NOMO-1 treated with dmso at 0.1 percent for 144 hours (cell line): ENCODE measurements at regions not wholly inside any gene's neighbourhood (a gene's known extent, or its start where the extent isn't known, plus 50 kb on each side); places are given as distances from the start of the nearest gene placed in this dataset.

ENCODE experiments used
- DNase-seq: peaks from one replicate; lab custom pipeline; 2025; ENCODE audit not compliant: unreplicated experiment; lab: John Stamatoyannopoulos, UW

GRCh38 chr3:34696831-34697230 is 898.4 kb downstream of the PDCD6IP start:
- no peak for DNase-seq

- no peak for DNase-seq
Measured at GRCh38 chr3:34703053-34703452, 904.6 kb downstream of the PDCD6IP start.

- no peak for DNase-seq
Measured at GRCh38 chr3:34724916-34725499, 914.3 kb upstream of the ARPP21 start.

GRCh38 chr3:34725774-34726173 is 913.6 kb upstream of the ARPP21 start:
- DNase-seq: no peak

GRCh38 chr3:34727700-34728099 is 911.6 kb upstream of the ARPP21 start:
- DNase-seq: no peak

- no peak for DNase-seq
Measured at GRCh38 chr3:34742151-34742550, 897.2 kb upstream of the ARPP21 start.

GRCh38 chr3:34758630-34759261 is 880.6 kb upstream of the ARPP21 start:
- no peak for DNase-seq

GRCh38 chr3:34777386-34777785 is 861.9 kb upstream of the ARPP21 start:
- DNase-seq: no peak

GRCh38 chr3:34779092-34779491 is 860.2 kb upstream of the ARPP21 start:
- DNase-seq: no peak

GRCh38 chr3:34780294-34780693 is 859.0 kb upstream of the ARPP21 start:
- no peak for DNase-seq

GRCh38 chr3:34780973-34781372 is 858.4 kb upstream of the ARPP21 start:
- DNase-seq: no peak

GRCh38 chr3:34782871-34783270 is 856.5 kb upstream of the ARPP21 start:
- DNase-seq: no peak

- DNase-seq: no peak
Measured at GRCh38 chr3:34783876-34784275, 855.4 kb upstream of the ARPP21 start.

- no peak for DNase-seq
Measured at GRCh38 chr3:34793057-34793456, 846.3 kb upstream of the ARPP21 start.

- no peak for DNase-seq
Measured at GRCh38 chr3:34807611-34808010, 831.7 kb upstream of the ARPP21 start.

GRCh38 chr3:34808287-34808686 is 831.0 kb upstream of the ARPP21 start:
- no peak for DNase-seq

GRCh38 chr3:34828847-34829246 is 810.5 kb upstream of the ARPP21 start:
- no peak for DNase-seq

GRCh38 chr3:34832865-34833508 is 806.3 kb upstream of the ARPP21 start:
- no peak for DNase-seq

GRCh38 chr3:34837848-34838741 is 801.2 kb upstream of the ARPP21 start:
- DNase-seq: no peak

- no peak for DNase-seq
Measured at GRCh38 chr3:34842706-34843480, 796.4 kb upstream of the ARPP21 start.

- no peak for DNase-seq
Measured at GRCh38 chr3:34844323-34844620, 795.1 kb upstream of the ARPP21 start.
